Fibroblast of mammary gland (primary cell): ENCODE measurements at regions not wholly inside any gene's neighbourhood (a gene's known extent, or its start where the extent isn't known, plus 50 kb on each side); places are given as distances from the start of the nearest gene placed in this dataset.
"Not testable (repeated sequence)": the region's sequence is repeated elsewhere in the genome, so short reads cannot be mapped to it uniquely, and the experiment has no call there.

Source experiments
- DNase-seq: peaks from one replicate; pipeline ENCODE4 v3.0.0-alpha.2; 2010; ENCODE audit warnings: low read depth
- H3K4me3 ChIP-seq: 2 replicates; pipeline ENCODE4 v1.5.1; 2011; ENCODE audit warnings: low read depth, mild to moderate bottlenecking, low read length, moderate library complexity; ENCODE audit not compliant: control insufficient read depth
- TF ChIP-seq, protein P1 (sequence below): conservative IDR thresholded peaks from 2 replicates; pipeline ENCODE4 v1.5.1; 2011; ENCODE audit warnings: low read depth, low read length, inconsistent platforms; ENCODE audit not compliant: control insufficient read depth, insufficient read depth

DNA sequence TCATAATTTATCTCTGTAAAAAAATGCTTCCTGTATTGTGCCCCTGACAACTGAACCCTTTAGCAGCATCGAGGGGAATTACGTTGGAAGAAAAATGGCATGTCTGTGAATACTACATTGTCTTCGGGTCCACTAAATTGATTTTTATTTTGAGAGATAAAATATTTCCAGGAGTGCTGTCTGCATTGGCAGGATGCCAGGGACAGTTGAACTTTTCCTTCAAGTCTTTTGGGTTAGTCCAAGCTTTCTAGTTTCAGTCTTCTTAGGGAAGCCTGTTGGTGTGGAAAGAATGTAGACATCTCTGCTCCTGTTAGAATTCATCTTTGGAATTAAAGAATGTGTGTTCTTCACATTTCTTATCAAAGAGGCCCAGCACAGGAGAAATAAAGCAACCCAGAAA lies 557.9 kb downstream of the TMEM114 start:
- H3K4me3 ChIP-seq, result no peak overlapping the region
- no peak for DNase-seq
- TF ChIP-seq, protein P1, sequence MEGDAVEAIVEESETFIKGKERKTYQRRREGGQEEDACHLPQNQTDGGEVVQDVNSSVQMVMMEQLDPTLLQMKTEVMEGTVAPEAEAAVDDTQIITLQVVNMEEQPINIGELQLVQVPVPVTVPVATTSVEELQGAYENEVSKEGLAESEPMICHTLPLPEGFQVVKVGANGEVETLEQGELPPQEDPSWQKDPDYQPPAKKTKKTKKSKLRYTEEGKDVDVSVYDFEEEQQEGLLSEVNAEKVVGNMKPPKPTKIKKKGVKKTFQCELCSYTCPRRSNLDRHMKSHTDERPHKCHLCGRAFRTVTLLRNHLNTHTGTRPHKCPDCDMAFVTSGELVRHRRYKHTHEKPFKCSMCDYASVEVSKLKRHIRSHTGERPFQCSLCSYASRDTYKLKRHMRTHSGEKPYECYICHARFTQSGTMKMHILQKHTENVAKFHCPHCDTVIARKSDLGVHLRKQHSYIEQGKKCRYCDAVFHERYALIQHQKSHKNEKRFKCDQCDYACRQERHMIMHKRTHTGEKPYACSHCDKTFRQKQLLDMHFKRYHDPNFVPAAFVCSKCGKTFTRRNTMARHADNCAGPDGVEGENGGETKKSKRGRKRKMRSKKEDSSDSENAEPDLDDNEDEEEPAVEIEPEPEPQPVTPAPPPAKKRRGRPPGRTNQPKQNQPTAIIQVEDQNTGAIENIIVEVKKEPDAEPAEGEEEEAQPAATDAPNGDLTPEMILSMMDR, result no peak

GRCh38 chr16:8030004-8030403 lies 560.3 kb downstream of the TMEM114 start:
- not testable (repeated sequence) for DNase-seq

GRCh38 chr16:8026450-8026849 lies 563.9 kb downstream of the TMEM114 start:
- DNase-seq, result no peak
- TF ChIP-seq, protein P1, result no peak
- H3K4me3 ChIP-seq, result no peak overlapping the region

More at GRCh38 chr16:8030004-8030403, 560.3 kb downstream of the TMEM114 start:
- not testable (repeated sequence) for H3K4me3 ChIP-seq

DNA sequence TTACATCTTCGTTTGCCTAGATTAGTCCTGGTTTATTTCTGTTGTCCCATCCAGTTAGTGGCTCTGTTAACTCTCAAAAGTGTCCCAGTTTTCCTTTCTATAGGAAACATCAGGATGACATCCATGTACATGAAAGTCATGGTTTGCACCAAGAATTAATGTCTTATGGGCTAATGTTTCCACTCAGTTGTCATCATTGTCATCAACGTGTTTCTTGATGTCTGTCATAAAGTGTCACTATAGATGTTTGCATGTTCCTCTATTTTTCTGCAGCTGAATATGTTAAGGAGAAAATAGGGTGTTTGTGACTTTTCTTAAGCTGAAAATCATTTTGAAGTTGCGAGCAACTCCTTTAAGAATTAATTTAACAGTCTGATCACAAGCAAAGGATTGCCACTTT lies 567.0 kb downstream of the TMEM114 start:
- no peak for DNase-seq
- TF ChIP-seq, protein P1, result no peak
- no peak overlapping the region for H3K4me3 ChIP-seq

- DNase-seq, result no peak
- TF ChIP-seq, protein P1, result no peak
- H3K4me3 ChIP-seq, result no peak overlapping the region
Measured at GRCh38 chr16:8005096-8005860, 585.0 kb downstream of the TMEM114 start.

DNA sequence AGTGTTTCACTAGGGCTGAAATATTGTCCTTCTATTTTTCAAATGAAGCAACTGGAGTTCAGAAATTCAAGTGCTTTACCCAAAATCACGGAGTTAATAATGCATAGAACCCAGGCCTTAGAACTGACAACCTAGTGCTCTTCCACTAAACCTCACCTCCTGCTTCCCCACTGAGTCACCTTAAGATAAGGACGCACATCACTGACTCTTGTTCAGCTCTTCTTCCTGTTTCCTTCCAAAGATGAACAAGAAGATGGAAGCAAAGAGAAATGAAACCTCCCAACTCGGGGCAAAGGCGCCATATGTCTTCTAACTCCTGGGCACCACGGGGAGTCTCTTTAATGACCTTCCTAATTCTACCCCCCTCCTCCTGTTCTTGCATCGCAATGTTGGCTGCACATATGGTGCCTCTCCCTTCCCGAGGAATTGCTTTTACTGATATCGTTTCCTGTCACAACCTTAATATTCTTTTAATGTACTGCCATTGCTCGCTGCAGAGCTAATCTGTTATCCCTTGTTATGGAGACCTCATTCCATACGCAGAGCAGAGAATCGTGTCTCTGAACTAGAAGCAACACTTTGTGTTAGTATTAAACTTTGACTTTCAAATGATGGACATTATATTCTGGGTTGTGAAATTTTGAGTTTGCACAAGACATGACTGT lies 591.4 kb downstream of the TMEM114 start:
- TF ChIP-seq, protein P1, result no peak
- no peak for DNase-seq
- no peak overlapping the region for H3K4me3 ChIP-seq

GRCh38 chr16:7997966-7998365 lies 592.3 kb downstream of the TMEM114 start:
- no peak overlapping the region for H3K4me3 ChIP-seq
- TF ChIP-seq, protein P1, result no peak
- no peak for DNase-seq
